Activated naive CD8-positive, alpha-beta T cell treated with anti-CD3 and anti-CD28 coated beads for 36 hours (primary cell): ENCODE measurements at regions not wholly inside any gene's neighbourhood (a gene's known extent, or its start where the extent isn't known, plus 50 kb on each side); places are given as distances from the start of the nearest gene placed in this dataset.

ENCODE experiments used
- DNase-seq: peaks from one replicate; pipeline ENCODE4 v3.0.0; 2021
- H3K27ac Mint-ChIP-seq: one replicate; pipeline ENCODE4 v1.8.0; 2022; ENCODE audit warnings: mild to moderate bottlenecking, moderate library complexity, mixed read lengths
- H3K27me3 Mint-ChIP-seq: one replicate; pipeline ENCODE4 v1.8.0; 2022; ENCODE audit warnings: mild to moderate bottlenecking, mixed read lengths
- H3K36me3 Mint-ChIP-seq: one replicate; pipeline ENCODE4 v1.8.0; 2021; ENCODE audit warnings: mild to moderate bottlenecking, mixed read lengths
- H3K4me1 Mint-ChIP-seq: one replicate; pipeline ENCODE4 v1.8.0; 2021; ENCODE audit warnings: mixed read lengths
- H3K4me3 Mint-ChIP-seq: one replicate; pipeline ENCODE4 v1.8.0; 2022; ENCODE audit warnings: mild to moderate bottlenecking, moderate library complexity, mixed read lengths
- H3K9me3 Mint-ChIP-seq: one replicate; pipeline ENCODE4 v1.8.0; 2022; ENCODE audit warnings: mixed read lengths

- no peak for DNase-seq
- no peaks in the 10 kb centered on the region for H3K36me3 Mint-ChIP-seq
- H3K4me1 Mint-ChIP-seq, result no peaks in the 10 kb centered on the region
- H3K27me3 Mint-ChIP-seq, result no peaks in the 10 kb centered on the region
- H3K27ac Mint-ChIP-seq, result no peak overlapping the region
- H3K4me3 Mint-ChIP-seq, result no peak overlapping the region
- peaks cover 9% of the 10 kb centered on the region for H3K9me3 Mint-ChIP-seq
Observed at GRCh38 chr11:80758787-80759186, 1318.0 kb upstream of the TENM4 start.

GRCh38 chr11:80748207-80748925 lies 1307.5 kb upstream of the TENM4 start:
- no peak for DNase-seq
- H3K4me3 Mint-ChIP-seq, result no peak overlapping the region
- peaks cover 3% of the 10 kb centered on the region for H3K9me3 Mint-ChIP-seq
- no peaks in the 10 kb centered on the region for H3K36me3 Mint-ChIP-seq
- H3K4me1 Mint-ChIP-seq, result no peaks in the 10 kb centered on the region
- H3K27ac Mint-ChIP-seq, result no peak overlapping the region
- H3K27me3 Mint-ChIP-seq, result no peaks in the 10 kb centered on the region

- no peak for DNase-seq
- Mint-ChIP-seq H3K27ac (no peak overlapping the region), H3K9me3 (peaks cover 3% of the 10 kb centered on the region), H3K4me3 (no peak overlapping the region), H3K4me1 (no peaks in the 10 kb centered on the region), H3K27me3 (no peaks in the 10 kb centered on the region), H3K36me3 (no peaks in the 10 kb centered on the region)
Observed at GRCh38 chr11:80746300-80746699, 1305.5 kb upstream of the TENM4 start.

- Mint-ChIP-seq H3K4me1 (no peaks in the 10 kb centered on the region), H3K4me3 (no peak overlapping the region), H3K9me3 (peaks cover 3% of the 10 kb centered on the region), H3K27ac (no peak overlapping the region), H3K27me3 (no peaks in the 10 kb centered on the region), H3K36me3 (no peaks in the 10 kb centered on the region)
- DNase-seq, result no peak
Observed at GRCh38 chr11:80745416-80745815, 1304.6 kb upstream of the TENM4 start.

- Mint-ChIP-seq H3K27me3 (no peaks in the 10 kb centered on the region), H3K9me3 (peaks cover 3% of the 10 kb centered on the region), H3K36me3 (no peaks in the 10 kb centered on the region), H3K4me3 (no peak overlapping the region), H3K4me1 (no peaks in the 10 kb centered on the region), H3K27ac (no peak overlapping the region)
- DNase-seq, result no peak
Observed at GRCh38 chr11:80733790-80734189, 1293.0 kb upstream of the TENM4 start.

- H3K27ac Mint-ChIP-seq, result no peak overlapping the region
- DNase-seq, result no peak
- H3K4me3 Mint-ChIP-seq, result no peak overlapping the region
- H3K27me3 Mint-ChIP-seq, result no peaks in the 10 kb centered on the region
- H3K4me1 Mint-ChIP-seq, result no peaks in the 10 kb centered on the region
- no peaks in the 10 kb centered on the region for H3K36me3 Mint-ChIP-seq
- H3K9me3 Mint-ChIP-seq, result peaks cover 2% of the 10 kb centered on the region
Observed at GRCh38 chr11:80733361-80733760, 1292.5 kb upstream of the TENM4 start.

GRCh38 chr11:80727315-80727714 lies 1286.5 kb upstream of the TENM4 start:
- no peaks in the 10 kb centered on the region for H3K4me1 Mint-ChIP-seq
- no peaks in the 10 kb centered on the region for H3K27me3 Mint-ChIP-seq
- H3K27ac Mint-ChIP-seq, result no peak overlapping the region
- H3K4me3 Mint-ChIP-seq, result no peak overlapping the region
- H3K9me3 Mint-ChIP-seq, result no peaks in the 10 kb centered on the region
- H3K36me3 Mint-ChIP-seq, result no peaks in the 10 kb centered on the region
- no peak for DNase-seq

- H3K27ac Mint-ChIP-seq, result no peak overlapping the region
- no peak for DNase-seq
- H3K9me3 Mint-ChIP-seq, result no peaks in the 10 kb centered on the region
- no peak overlapping the region for H3K4me3 Mint-ChIP-seq
- H3K27me3 Mint-ChIP-seq, result no peaks in the 10 kb centered on the region
- H3K4me1 Mint-ChIP-seq, result no peaks in the 10 kb centered on the region
- H3K36me3 Mint-ChIP-seq, result no peaks in the 10 kb centered on the region
Observed at GRCh38 chr11:80726236-80726635, 1285.4 kb upstream of the TENM4 start.

GRCh38 chr11:80724366-80724765 lies 1283.5 kb upstream of the TENM4 start:
- Mint-ChIP-seq H3K27me3 (no peaks in the 10 kb centered on the region), H3K27ac (no peak overlapping the region), H3K4me3 (no peak overlapping the region), H3K4me1 (no peaks in the 10 kb centered on the region), H3K9me3 (peaks cover 3% of the 10 kb centered on the region), H3K36me3 (no peaks in the 10 kb centered on the region)
- no peak for DNase-seq

- DNase-seq, result no peak
- Mint-ChIP-seq H3K9me3 (peaks cover 3% of the 10 kb centered on the region), H3K27ac (no peak overlapping the region), H3K4me1 (no peaks in the 10 kb centered on the region), H3K4me3 (no peak overlapping the region), H3K36me3 (no peaks in the 10 kb centered on the region), H3K27me3 (no peaks in the 10 kb centered on the region)
Observed at GRCh38 chr11:80722629-80723028, 1281.8 kb upstream of the TENM4 start.

GRCh38 chr11:80720295-80720694 lies 1279.5 kb upstream of the TENM4 start:
- no peak overlapping the region for H3K4me3 Mint-ChIP-seq
- H3K4me1 Mint-ChIP-seq, result no peaks in the 10 kb centered on the region
- no peak for DNase-seq
- H3K27me3 Mint-ChIP-seq, result no peaks in the 10 kb centered on the region
- no peaks in the 10 kb centered on the region for H3K36me3 Mint-ChIP-seq
- H3K27ac Mint-ChIP-seq, result no peak overlapping the region
- H3K9me3 Mint-ChIP-seq, result peaks cover 4% of the 10 kb centered on the region

GRCh38 chr11:80719292-80719646 lies 1278.4 kb upstream of the TENM4 start:
- Mint-ChIP-seq H3K27me3 (no peaks in the 10 kb centered on the region), H3K4me1 (no peaks in the 10 kb centered on the region), H3K36me3 (no peaks in the 10 kb centered on the region), H3K4me3 (no peak overlapping the region), H3K27ac (no peak overlapping the region), H3K9me3 (peaks cover 4% of the 10 kb centered on the region)
- DNase-seq, result no peak

GRCh38 chr11:80718611-80719291 lies 1277.9 kb upstream of the TENM4 start:
- H3K4me1 Mint-ChIP-seq, result no peaks in the 10 kb centered on the region
- no peaks in the 10 kb centered on the region for H3K36me3 Mint-ChIP-seq
- no peak for DNase-seq
- no peak overlapping the region for H3K27ac Mint-ChIP-seq
- peaks cover 4% of the 10 kb centered on the region for H3K9me3 Mint-ChIP-seq
- H3K4me3 Mint-ChIP-seq, result no peak overlapping the region
- H3K27me3 Mint-ChIP-seq, result no peaks in the 10 kb centered on the region

- Mint-ChIP-seq H3K27me3 (no peaks in the 10 kb centered on the region), H3K4me1 (no peaks in the 10 kb centered on the region), H3K9me3 (peaks cover 15% of the 10 kb centered on the region), H3K27ac (no peak overlapping the region), H3K36me3 (no peaks in the 10 kb centered on the region), H3K4me3 (no peak overlapping the region)
- no peak for DNase-seq
Observed at GRCh38 chr11:80702264-80702663, 1261.4 kb upstream of the TENM4 start.

- no peaks in the 10 kb centered on the region for H3K36me3 Mint-ChIP-seq
- no peak overlapping the region for H3K27ac Mint-ChIP-seq
- DNase-seq, result no peak
- H3K4me3 Mint-ChIP-seq, result no peak overlapping the region
- H3K4me1 Mint-ChIP-seq, result no peaks in the 10 kb centered on the region
- peaks cover 13% of the 10 kb centered on the region for H3K9me3 Mint-ChIP-seq
- H3K27me3 Mint-ChIP-seq, result no peaks in the 10 kb centered on the region
Observed at GRCh38 chr11:80700386-80700785, 1259.6 kb upstream of the TENM4 start.
